ENCODE measurements at regions not wholly inside any gene's neighbourhood (a gene's known extent, or its start where the extent isn't known, plus 50 kb on each side); places are given as distances from the start of the nearest gene placed in this dataset.

GRCh38 chr2:67982956-67983355 is 79.8 kb downstream of the C1D start (continued):
- TF ChIP-seq HMG20B (CRISPR knock-in tag; conservative IDR thresholded peaks at IDR 0.05), result no peak
- TF ChIP-seq SRSF9 (IDR thresholded peaks at IDR 0.05; ENCODE audit: borderline replicate concordance, insufficient read depth, low read depth, low read length, poor library complexity, severe bottlenecking), result no peak
- no peak for TF ChIP-seq TBL1XR1 (IDR thresholded peaks at IDR 0.05; ENCODE audit: borderline replicate concordance, low read length, partially characterized antibody)
- TF ChIP-seq SNRNP70 (IDR thresholded peaks at IDR 0.05; ENCODE audit: low read depth, low read length), result no peak
- TF ChIP-seq HOMEZ (CRISPR knock-in tag; IDR thresholded peaks at IDR 0.05; ENCODE audit: low read depth), result no peak
- no peak for TF ChIP-seq E2F2 (CRISPR knock-in tag; IDR thresholded peaks at IDR 0.05; ENCODE audit: borderline replicate concordance)
- no peak for TF ChIP-seq ZNF687 (CRISPR knock-in tag; IDR thresholded peaks at IDR 0.05)
